IMR-90 (cell line): ENCODE measurements at regions not wholly inside any gene's neighbourhood (a gene's known extent, or its start where the extent isn't known, plus 50 kb on each side); places are given as distances from the start of the nearest gene placed in this dataset.

Source experiments
- BHLHE40 ChIP-seq: fragments of 150-350 bp; IDR thresholded peaks from 2 replicates; pipeline ENCODE4 v1.6.1; 2016; ENCODE audit warnings: mild to moderate bottlenecking, low read depth, low read length
- CTCF ChIP-seq: conservative IDR thresholded peaks from 2 replicates; pipeline ENCODE4 v1.5.1; 2012; ENCODE audit warnings: mild to moderate bottlenecking, low read depth, low read length, improper control_type of control experiment
- POLR2A ChIP-seq: IDR thresholded peaks from 2 replicates; pipeline ENCODE4 v1.6.1; 2012; ENCODE audit warnings: mild to moderate bottlenecking, low read depth, low read length
- RAD21 ChIP-seq: IDR thresholded peaks from 2 replicates; pipeline ENCODE4 v1.6.1; 2012; ENCODE audit warnings: low read length, improper control_type of control experiment

GRCh38 chr3:105030211-105030610 lies 336.5 kb upstream of the ALCAM start:
- TF ChIP-seq CTCF (no peak), BHLHE40 (no peak), RAD21 (no peak), POLR2A (no peak)
